NCI-H2107 (cell line): ENCODE measurements at regions not wholly inside any gene's neighbourhood (a gene's known extent, or its start where the extent isn't known, plus 50 kb on each side); places are given as distances from the start of the nearest gene placed in this dataset.

Experiments used
- DNase-seq: peaks from one replicate; lab custom pipeline; 2025; lab: John Stamatoyannopoulos, UW

DNA sequence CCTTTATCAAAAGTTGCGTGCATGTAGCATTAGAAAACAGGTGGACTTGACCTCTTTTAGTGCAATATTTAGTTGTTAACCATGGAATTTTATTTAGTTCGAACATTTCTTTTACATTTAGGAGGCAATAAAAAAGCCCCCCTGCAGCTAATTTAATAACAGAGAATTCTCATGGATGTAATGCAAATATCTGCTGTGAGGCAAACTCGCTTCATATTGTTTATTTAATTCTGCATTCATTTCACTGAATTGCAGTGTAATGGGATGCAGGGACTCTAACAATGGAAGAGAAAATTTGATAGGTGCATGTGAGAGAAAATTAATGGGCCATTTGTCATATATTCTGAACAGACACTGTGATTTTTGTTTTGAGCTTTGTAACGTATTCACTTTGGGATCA lies 205.1 kb upstream of the CHD1 start:
- no peak for DNase-seq

DNA sequence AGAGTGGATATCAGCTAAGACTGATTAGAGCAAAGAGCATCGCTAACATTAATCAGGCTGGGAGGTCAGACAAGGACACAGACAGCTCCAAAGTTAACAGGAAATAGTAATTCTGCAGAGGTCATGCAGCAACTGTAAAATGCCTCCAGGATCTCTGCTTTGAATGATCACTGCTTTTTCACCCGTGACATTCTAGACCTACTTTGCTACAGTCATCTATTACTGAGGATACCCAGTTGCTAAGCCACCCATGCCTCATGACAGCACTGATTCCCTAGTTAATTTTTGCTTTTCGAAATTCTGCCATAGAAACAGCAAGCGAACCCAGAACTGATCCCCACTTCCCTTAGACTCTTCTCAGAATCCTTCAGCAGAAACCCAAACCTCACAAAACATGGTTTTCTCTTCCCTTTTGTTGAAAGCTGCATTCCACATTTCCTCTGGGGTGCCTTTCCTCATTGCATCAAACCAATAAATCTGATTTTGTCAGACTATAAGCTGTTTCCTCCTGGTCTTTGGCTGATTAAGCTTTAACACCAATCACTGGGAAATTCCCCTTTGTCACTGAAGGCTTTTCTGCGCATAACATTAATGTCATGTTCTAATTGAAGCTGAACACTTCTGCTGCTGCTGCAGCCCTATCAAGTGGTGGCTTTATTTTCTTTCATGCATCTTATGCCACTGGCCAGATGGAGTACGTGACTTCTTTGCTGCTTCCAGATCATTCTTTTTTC lies 201.1 kb upstream of the CHD1 start:
- DNase-seq, result no peak

DNA sequence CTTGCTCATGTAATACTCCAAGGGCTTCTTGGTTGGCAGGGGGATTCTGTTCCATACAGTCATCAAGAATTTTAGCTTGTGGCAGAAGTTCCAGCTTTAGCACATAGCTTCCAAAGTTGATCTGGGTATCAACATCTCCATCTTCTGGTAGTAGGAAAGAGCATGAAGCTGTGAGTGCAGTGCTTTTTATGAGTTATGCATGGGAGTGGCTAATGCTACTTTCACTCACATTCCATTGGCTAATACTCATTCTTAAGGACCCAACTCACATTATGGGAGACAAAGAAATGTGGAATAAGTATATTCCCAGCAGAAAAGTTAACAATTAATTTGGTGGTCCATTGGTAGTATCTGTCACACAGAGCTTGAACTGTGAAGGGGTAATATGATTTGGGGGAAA lies 194.2 kb upstream of the CHD1 start:
- no peak for DNase-seq

DNA sequence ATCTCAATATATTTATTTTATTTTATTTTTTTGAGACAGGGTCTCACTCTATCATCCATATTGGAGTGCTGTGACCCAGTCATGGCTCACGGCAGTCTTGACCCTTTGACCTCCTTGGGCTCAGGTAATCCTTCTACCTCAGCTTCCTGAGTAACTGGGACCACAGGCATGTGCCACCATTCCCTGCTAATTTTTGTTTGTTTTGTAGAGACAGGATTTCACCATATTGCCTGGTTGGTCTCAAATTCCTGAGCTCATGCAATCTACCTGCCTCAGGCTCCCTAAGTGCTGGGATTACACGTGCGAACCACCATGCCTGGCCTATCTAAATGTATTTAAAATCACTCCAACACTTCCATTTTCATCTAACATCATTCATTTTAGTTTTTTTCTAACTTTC lies 190.5 kb upstream of the CHD1 start:
- DNase-seq, result no peak

DNA sequence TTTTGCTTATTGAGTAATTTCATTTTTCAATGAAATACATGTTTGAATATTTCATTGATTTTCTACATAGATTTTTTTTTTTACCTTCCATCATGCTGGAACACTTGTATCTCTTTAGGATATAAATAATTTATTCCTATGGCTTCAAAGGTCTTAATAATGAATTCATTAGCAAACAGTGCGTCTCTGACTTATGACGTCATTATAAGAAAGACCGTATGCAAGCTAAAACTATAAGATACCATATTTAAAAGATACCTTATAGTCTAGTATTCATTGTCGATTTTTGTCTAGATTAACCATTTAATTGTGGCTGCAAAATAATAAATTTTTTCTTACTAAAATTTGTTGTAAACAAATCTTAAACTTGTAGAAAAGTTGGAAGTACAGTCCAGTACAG lies 187.7 kb upstream of the CHD1 start:
- DNase-seq, result no peak

DNA sequence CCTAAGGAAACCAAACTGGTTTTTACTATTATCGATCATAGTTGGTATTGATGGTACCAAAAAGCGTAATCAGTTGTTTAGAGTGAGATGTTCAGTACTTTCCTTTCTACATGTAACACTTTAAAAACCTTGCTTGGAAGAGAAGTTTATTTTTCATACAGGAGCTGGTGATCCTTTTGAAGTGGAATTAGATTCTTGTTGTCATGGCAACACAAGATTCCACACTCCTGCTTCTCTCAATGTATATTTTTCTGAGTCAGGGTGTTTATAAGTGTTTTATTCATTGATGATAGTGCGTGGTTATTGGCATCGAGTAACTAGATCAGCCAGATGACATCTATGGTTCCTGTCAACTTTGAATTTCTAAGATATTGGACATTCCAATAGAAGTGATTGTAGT lies 181.1 kb upstream of the CHD1 start:
- DNase-seq, result no peak

DNA sequence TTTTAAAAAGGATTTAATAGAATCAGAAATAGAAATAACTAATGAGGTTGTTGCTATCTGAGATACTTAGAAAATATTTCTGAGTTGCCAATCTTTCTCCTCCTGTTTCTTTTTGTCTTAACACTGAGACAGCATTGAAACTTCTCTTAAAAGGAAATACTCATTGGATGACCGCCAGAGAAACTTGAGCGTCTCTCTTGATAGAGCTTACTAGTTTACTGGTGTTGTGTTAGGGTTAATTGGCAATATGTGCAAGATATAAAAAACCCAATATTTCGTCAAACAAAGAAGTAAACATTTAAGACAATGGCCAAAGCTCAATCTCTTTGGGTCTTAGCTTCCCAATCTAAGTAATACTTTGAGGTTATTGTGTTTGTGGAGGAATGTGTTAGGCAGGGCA lies 176.4 kb upstream of the CHD1 start:
- DNase-seq, result no peak

DNA sequence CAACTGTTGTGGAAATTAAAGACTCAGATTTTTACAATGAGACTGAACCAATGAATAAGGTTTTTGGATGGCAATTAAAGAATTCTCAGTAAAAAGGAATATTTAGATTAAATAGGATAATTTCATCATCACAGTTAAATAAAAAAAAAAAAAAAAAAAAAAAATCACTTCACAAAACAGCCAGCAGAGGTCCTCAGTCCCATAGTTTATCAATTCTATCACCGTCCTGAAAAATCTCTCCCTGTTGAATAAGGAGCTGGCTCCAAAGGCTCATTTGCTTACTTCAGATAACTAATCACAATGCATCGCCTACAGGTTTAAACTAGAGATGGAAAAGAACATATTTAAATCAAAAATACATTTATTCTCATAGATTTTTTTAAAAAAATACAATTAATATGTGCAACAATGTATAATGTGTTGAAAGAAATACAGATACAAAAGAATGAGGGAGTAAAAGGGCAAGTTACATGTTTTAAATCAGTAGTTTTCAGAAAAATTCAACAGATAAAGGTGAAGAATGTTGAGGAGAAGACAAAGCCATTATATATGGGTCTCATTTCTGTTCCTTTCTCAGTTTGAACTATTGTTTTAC lies 175.8 kb upstream of the CHD1 start:
- DNase-seq, result peak; percentile 17

DNA sequence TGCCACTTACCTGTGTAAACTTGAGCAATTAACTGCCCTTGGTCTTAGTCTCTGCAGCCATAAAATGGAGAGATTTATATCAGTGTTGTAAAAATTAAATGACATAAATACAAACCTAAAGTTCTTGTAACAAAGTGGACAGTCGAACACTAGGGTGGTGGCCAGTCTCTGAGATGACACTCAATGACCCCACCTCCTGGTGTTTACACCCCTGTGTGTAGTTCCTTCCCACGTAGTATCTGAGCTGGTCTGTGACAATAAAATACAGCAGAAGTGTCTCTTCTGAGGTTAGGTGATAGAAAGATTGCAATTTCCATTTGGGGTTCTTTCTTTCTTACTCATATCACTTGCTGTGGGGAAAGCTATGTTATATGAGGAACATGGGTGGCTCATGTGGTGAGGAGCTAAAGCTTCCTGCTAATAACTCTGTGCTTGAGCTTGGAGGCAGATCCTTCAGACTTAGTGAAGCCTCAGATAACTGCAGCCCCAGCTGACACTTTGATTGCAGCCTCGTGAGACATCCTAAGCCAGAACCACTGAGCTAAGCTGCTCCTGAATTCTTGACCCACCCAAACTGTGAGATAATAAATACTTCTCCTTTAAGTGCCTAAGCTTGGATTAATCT lies 173.4 kb upstream of the CHD1 start:
- no peak for DNase-seq

DNA sequence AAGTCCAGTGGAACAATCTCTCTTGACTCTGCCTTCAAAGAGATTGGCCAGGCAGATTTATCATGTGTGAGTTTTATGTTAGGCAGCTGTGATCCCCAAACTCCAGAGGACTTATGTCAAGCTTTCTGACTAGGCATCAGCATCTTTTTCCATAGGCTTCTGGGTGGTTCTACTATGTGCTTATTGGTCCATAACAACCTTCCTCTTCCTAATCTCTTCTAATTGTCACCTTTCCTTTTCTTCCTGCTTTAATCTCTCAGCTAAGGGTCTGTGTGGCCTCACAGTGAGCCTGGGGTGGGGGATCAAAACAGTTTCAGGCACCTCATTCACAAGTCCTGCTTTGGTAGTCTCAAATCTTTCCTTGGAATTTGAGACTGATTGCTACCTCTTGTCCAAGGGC lies 170.9 kb upstream of the CHD1 start:
- no peak for DNase-seq

DNA sequence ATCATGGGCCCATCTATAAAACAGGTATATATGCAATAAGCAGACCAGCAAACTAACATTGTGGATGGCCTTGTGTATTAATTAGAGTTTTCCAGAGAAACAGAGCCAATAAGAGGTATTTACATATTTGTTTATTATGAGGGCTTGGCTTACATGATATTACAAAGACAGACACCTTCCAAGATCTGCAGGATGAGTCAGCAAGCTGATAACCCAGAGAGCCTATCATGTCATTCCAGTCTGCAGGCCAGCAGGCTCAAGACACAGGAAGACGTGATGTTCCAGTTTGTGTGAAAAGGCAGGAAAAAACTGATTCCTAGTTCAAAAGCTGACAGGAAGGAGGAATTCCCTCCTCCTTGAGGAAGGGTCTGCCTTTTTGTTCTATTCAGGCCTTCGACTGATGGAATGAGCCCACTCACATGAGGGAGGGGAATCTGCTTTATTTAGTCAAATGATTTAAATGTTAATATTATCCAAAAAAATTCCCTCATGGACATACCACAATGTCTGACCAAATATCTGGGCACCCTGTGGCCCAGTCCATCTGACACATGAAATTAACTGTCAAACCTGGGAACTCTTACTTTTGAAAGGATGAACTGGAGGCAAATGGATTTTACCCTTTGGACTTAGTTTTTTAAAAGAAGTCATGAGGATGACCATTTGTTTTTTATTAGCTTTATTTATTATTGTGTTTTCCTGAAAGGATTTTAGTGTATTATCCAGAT lies 161.2 kb upstream of the CHD1 start:
- DNase-seq, result no peak

DNA sequence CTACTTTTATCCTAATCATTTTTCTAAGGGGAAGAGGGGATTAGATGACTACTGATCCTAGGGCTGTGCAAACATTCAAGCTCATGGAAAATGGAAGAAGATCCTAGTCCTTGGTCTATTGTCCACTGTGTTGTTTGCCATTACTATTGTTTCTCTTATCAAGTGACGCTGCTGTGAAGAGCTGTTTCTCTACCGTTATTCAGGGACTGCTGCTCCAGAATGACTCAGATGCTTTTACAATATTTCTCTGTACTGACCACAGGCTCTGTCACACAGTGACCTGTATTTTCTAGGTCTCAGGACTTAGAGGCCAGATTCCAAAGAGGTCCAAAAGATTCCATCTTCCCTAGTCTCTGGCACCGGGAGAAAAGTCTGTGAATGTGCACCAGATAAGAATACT lies 159.5 kb upstream of the CHD1 start:
- DNase-seq, result no peak

DNA sequence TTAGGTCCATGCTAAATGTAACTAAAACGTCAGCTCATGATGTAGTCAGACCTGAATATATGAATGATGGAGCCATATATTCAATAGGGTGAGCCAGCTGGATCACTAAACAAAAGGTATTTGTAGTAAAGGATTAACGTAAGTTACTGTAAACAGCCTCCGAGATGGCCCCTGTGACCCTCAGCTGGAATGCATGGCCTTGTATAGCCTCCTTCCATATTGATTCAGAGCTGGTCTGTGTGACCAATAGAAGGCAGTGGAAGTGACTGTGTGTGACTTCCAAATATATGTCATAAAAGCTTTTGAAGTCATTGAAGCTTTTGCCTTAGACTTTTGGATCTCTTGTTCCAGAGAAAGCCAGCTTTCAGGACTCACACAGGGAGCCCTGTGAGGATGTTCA lies 154.4 kb upstream of the CHD1 start:
- DNase-seq, result no peak

DNA sequence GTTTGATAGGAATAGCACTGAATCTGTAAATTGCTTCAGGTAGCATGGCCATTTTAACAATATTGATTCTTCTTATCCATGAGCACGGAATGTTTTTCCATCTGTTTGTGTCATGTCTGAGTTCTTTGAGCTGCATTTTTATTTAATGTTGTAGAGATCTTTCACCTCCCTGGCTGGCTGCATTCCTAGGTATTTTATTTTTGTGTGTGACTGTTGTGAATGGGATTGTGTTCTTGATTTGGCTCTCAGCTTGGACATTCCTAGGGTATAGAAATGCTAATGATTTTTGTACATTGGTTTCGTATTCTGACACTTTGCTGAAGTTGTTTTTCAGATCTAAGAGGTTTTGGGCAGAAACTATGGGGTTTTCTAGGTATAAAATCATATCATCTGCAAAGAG lies 152.9 kb upstream of the CHD1 start:
- no peak for DNase-seq

DNA sequence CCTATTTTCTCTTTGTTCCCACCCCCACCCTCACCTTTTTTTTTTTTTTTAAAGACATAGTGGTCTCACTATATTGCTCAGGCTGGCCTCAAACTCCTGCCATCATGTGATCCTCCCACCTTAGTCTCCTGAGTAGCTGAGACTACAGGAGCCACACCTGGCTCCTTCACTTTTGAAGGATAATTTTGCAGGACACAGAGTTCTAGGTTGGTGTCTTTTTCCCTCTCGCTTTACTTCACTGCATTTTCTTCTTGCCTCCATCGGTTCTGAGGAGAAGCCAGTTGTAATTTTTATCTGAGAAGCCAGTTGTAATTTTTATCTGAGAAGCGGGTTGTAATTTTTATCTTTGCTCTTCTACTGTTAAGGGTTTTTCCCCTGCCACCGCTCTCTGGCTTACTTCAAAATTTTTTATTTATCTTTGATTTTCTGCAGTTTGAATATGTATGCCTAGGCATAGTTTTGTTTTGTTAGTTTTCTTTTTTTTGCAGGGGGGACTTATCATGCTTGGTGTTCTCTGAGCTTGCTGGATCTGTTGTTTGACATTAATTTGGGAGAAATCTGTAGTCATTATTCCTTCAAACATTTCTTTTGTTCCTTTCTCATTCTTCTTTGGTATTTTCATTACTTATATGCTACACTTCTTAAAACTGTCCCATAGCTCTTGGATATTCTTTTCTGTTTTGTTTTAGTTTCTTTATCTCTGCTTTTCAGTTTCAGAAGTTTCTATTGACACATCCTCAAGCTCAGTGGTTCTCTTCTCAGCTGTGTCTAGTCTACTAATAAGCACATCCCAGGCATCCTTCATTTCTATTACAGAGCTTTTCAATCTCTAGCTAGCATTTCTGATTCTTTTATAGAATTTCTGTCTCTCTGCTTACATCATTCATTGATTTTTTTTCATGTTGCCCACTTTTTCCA lies 148.2 kb upstream of the CHD1 start:
- DNase-seq, result no peak

DNA sequence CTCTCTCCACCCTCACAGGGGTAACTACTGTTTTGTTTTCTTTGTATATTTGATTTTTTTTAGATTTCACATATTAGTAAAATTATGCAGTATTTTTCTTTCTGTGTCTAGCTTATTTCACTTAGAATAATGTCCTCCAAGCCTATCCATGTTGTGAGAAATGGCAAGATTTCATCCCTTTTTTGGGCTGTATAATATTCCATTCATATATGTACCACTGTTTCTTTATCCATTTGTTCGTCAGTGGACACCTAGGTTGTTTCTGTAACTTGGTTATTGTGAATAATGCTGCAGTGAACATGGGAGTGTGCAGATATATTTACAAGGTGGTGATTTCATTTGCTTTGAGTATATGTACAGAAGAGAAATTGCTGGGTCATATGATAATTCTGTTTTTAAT lies 144.0 kb upstream of the CHD1 start:
- DNase-seq, result no peak

DNA sequence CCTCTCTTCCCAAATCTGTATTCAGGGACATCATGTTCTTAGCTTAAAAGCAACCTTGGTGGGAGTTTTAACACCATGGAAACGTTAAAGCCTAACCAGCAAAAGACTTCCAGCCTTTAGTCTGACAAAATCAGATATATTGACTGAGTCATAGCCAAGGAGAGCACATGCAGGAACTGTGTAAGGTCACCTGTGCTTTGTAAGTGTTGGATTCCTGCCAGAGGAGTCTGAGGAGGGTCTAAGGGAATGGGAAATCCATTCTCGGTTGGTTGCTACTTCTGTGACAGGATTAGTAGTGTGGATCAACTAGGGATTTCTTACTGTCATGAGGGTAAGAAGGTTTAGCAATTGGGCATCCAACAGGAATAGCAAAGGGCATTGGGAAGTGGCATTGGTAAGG lies 142.0 kb upstream of the CHD1 start:
- no peak for DNase-seq

DNA sequence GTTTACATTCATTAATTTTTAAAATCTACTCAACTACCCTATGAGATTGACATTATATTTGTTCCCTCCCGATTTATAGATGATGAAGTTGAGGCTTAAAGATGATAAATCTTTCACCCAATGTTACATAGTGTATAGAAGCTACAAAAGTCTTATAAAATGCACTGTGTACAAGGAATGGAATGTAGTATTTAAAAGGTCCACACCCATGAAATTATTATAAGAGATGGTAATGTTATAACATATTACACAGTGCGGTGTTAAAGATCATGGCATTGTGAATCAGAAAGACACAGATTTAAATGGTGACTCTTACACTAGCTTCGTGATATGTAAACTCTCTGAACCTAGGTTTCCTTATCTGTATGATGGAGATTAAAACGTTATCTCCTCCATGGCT lies 141.6 kb upstream of the CHD1 start:
- no peak for DNase-seq

DNA sequence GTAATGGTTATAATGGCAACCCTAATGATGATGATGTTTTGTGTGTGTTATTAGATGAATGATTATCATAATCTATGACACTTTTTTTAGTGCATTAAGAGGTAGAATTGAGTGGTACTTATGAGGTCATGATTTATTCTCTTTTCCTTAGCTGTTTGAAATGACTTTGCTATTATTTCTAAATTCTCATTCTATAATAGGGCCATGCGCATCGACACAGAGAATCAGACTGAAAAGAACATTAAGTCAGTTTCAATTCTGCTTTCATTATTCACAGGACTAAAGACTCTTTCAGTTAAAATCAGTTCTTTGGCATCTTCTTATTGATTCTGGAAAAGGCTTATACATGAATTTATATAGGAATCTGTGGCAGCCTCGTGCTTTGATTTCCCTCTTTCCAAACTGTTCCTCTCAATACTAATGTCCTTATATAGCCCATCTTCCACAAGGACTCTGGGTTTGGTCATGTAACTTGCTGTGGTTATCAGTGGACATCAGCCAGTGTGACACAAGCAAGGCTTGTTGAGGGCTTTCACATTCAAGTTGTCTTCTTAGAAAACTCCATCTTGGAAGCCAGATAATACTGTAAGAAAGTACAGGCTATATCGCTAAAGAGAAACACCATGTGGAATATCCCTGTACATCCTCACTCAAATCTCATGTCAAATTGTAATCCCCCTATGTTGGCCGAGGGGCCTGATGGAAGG lies 140.3 kb upstream of the CHD1 start:
- DNase-seq, result no peak

DNA sequence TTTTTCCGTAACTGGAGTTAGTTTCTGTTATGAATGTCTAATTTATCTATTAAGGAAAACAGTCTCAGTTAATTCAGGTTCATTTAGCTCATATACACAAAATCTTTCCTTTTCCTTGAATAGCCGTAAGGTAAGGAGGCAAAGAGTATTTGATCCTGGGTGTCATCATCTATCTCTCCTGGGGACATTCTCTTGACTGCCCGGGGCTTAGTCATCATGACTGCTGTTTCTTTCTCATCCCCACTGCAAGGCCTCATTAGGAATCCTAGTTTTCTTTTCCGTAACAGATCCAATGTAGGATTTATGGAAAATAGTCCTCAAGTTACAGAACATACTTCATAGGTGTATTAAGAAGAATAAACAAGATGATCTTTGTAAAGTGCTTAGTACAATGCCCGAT lies 134.9 kb upstream of the CHD1 start:
- DNase-seq, result no peak

DNA sequence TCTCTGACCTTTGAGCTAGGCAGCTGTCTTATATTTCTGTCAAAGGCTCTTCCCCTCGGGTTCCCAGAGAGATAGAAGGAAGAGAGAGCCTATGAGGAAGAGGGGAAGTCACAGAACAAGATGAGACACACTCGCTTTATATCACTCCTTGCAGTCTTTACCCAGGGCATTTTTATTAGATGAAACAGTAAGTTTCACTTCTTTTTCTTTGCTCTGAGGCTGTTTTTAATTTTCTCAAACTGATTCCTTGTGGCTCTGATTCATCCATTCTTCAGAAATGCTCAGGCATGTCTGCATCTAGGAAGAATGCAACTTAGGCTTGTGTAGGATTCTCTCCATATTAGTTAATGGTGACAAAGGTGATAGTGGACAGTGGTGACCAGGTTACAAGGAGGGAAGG lies 132.9 kb upstream of the CHD1 start:
- DNase-seq, result no peak
